GM19240 (cell line): ENCODE measurements at regions not wholly inside any gene's neighbourhood (a gene's known extent, or its start where the extent isn't known, plus 50 kb on each side); places are given as distances from the start of the nearest gene placed in this dataset.
"Not testable (repeated sequence)": the region's sequence is repeated elsewhere in the genome, so short reads cannot be mapped to it uniquely, and the experiment has no call there.

Experiments
- DNase-seq: peaks from one replicate; pipeline ENCODE4 v3.0.0; 2011; ENCODE audit warnings: low spot score; ENCODE audit not compliant: insufficient read length

- DNase-seq: no peak
These were observed 841.7 kb downstream of the CDH8 start for GRCh38 chr16:61194573-61194972.

DNA sequence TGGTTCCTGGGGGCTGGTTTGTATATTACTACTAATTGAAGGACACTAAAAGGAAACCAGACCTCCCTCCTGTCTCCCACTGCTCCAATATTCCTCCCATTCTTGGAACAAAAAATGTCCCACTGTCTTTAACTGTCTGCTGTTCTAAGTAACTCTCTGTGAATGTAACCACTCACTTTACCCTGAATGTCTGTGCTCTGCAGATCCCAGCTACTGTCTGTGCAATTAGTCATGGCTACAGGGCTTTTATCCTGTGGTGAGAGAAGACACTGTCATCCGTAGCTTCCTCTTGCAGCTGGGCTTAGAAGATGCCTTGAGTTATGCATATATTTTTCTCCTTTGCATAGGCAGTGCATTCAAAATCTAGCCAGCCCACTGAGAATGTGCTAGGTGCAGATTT lies 853.8 kb downstream of the CDH8 start:
- DNase-seq: no peak

GRCh38 chr16:61181982-61182381 lies 854.3 kb downstream of the CDH8 start:
- no peak for DNase-seq

- no peak for DNase-seq
These were observed 856.7 kb downstream of the CDH8 start for GRCh38 chr16:61179561-61179960.

DNA sequence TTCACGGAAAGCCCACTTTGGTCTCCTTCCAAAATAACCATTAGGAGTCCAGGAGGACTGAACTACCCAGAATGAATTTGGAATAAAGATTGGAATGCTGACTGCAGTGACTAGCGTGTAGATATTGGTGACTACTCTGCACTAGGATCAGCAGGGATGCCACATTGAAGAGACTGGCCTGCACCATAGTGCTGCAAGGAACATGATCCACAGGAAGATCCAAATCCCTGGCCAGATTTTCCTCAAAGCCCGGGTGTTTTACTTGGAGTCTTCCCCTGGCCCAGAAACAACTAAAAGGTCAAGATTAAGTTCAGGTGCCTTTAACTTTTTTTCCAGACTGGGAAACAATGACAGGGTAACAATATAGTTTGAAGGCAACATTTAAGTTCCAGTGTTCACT lies 870.4 kb downstream of the CDH8 start:
- no peak for DNase-seq

DNA sequence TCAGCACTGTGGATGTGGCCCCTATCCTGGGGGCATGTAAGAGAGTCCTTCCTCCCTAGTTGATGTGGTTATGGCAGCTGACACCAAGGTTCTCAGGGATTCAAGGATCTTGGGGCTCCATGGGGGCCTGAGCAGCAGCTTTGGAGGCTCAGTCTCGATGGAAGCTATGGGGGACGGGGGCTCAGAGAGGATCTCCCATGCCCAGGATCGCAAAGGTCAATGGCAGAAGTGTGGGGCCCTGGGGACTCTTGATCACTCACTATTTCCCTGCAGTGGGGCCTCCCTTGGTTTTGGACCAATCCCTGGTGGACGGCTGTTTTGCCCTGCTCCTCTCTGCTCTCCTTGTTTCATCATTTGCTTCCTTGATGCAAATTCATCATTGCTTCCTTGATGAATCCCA lies 885.9 kb downstream of the CDH8 start:
- no peak for DNase-seq

GRCh38 chr16:61149709-61150108 lies 886.5 kb downstream of the CDH8 start:
- no peak for DNase-seq

DNA sequence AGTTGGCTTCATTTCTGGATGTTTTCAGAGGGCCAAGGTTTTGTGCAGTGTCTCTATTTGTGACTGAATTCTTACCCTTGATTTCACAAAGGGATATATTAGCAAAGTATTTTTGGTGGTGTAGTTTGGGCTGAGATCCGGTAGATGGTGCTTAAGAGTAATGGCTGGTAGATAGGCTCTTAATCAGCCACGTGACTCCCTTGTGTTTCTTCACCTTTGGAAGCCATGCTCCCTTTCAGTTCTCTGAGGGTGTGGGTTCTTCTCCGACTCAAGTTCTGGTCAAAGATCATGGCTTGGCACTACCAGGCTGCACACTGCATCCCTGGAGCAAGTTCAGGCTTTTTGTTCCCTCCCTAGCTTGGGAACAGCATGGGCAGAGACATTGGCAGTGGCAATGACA lies 887.3 kb downstream of the CDH8 start:
- no peak for DNase-seq

DNA sequence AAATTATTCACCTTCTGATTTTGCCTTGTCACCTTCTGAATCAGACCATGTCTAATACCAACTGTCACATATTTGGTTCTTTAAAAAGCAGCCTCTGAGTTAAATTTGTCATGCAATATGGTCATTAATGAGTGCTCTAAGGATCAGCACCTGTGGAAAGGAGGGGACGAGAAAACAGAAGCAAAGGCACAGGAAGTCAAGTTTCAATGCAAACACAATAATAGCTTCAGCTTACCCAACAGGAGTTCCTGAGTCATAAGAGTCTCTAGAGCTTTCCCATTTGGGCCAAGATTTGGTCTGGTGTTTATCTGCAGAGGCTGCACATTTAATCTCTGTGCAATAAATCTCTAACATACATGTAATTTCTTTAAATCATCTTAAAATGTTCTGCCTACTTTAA lies 889.8 kb downstream of the CDH8 start:
- DNase-seq: no peak

DNA sequence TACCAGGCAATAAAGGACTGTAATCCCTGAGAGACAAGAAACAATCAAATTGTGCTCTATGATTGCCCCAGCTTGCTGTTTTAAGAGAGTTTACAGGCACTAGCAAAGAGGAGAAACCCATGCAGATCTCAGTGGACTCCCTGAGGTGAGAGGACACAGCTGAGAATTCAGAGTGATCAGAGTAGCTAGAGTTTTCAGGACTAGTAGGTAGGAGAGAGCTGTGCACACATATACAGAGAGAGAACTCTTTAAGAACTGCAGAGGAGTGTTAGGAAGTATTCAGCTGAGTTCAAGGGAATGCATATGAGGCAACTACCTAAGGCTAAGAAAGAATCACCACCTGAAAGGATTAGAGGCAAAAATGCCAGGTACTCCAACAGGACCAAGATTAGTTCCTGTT lies 904.8 kb downstream of the CDH8 start:
- no peak for DNase-seq

- no peak for DNase-seq
These were observed 907.5 kb downstream of the CDH8 start for GRCh38 chr16:61128545-61129323.

GRCh38 chr16:61105544-61105943 lies 930.7 kb downstream of the CDH8 start:
- DNase-seq: no peak

- no peak for DNase-seq
These were observed 937.7 kb downstream of the CDH8 start for GRCh38 chr16:61098505-61098904.

GRCh38 chr16:61091300-61091699 lies 944.9 kb downstream of the CDH8 start:
- DNase-seq: not testable (repeated sequence)

DNA sequence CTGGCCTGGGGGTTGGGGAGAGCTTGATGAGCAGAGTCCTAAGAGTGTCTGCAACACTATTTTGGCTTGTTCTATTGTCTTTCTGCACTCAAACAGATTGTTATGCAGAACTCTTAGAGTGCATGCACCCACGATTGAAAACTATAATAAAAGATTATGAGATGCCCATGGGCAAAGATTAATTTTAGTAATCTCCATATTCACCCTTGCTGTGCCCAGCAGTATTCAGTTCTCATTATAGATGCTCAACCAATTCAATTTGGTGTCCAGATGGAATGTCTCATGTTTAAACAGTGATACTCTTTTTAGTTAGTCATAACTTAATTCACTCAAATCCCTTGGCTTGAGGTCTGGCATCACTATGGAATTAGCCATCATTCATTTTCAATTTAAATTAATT lies 952.5 kb downstream of the CDH8 start:
- no peak for DNase-seq

GRCh38 chr16:61074324-61074723 lies 961.9 kb downstream of the CDH8 start:
- no peak for DNase-seq

GRCh38 chr16:61057635-61058034 lies 978.6 kb downstream of the CDH8 start:
- DNase-seq: no peak

DNA sequence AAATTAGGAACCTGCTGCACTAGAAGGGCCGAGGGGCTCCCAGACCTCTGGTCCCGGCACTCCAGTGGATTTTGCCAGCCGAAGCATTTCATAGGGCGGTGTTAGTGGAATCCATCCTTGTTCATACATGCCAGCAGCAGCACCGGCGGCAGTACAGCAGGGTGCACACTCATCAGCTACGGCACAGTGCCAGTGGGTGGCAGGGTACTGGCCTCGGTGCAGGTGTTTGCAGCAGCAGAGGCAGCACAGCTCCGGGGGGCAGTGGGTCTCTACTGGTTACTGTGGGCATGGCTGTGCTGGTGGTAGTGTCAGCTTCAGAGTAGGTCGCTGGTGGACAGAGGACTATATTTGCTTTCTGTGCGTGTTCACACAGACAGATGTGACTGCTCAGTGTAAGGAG lies 985.7 kb downstream of the CDH8 start:
- no peak for DNase-seq

DNA sequence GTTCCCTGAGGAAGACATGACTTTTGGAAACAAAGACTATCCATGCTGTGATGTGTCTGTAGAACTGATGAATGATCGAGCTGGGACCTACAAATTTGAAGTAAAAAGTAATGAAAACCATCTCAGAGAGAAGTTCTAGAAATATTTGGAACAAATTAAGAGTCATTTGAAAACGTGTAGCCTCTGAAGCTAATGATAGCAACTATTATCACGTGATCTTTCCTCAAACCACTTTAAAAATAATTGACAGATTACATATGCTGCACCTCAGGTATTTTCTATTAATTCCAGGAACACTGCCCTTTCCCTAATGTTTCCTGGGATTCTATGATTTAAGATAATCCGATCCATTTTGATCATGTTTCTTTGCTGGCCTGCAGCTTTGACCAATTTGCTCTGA lies 990.3 kb downstream of the CDH8 start:
- no peak for DNase-seq

- DNase-seq: no peak
These were observed 993.5 kb downstream of the CDH8 start for GRCh38 chr16:61042737-61043136.

DNA sequence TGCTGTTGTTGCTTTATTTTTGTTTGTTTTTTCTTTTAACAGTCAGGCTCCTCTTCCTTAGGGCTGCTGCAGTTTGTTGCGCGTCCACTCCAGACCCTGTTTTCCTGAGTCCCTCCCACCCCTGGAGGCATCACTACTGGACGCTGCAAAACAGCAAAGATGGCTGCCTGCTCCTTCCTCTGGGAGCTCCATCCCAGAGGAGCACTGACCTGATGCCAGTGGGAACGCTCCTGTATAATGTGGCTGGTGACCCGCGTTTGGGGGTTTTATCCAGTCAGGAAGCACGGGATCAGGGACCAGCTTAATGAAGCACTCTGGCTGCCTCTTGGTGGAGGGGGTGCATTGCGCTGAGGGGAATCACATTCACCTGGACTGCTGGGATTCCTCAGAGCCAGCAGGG lies 1005.6 kb downstream of the CDH8 start:
- no peak for DNase-seq

- no peak for DNase-seq
These were observed 1011.9 kb downstream of the CDH8 start for GRCh38 chr16:61024180-61024900.

DNA sequence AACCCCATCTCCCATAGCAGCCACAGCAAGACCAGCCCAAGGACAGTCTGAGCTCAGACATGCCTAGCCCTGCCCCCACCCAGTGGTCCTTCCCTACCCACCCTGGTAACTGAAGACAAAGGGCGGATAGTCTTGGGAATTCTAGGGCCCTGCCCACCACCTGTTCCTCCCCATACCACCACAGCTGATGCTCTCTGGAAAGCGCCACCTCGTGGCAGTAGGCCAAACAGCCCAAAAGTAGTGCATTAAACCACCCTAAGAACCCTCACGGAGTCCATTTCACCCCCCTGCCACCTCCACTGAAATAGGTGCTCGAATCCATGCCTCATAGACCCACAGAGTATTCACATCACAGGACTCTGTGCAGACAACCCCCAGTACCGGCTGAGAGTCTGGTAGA lies 1021.4 kb downstream of the CDH8 start:
- DNase-seq: no peak
